SH-SY5Y (cell line): ENCODE measurements at regions not wholly inside any gene's neighbourhood (a gene's known extent, or its start where the extent isn't known, plus 50 kb on each side); places are given as distances from the start of the nearest gene placed in this dataset.

ENCODE experiments used
- GATA2 ChIP-seq: IDR thresholded peaks from 2 replicates; pipeline ENCODE4 v1.6.1; 2011; ENCODE audit warnings: mild to moderate bottlenecking, low read depth, low read length
- GATA3 ChIP-seq: IDR thresholded peaks from 2 replicates; pipeline ENCODE4 v1.6.1; 2011; ENCODE audit warnings: low read depth, mild to moderate bottlenecking, low read length, moderate library complexity

- TF ChIP-seq GATA2 (no peak), GATA3 (no peak)
Observed at GRCh38 chr11:119932828-119933562, 204.0 kb upstream of the NECTIN1 start.
